OCI-LY3 (cell line): ENCODE measurements at regions not wholly inside any gene's neighbourhood (a gene's known extent, or its start where the extent isn't known, plus 50 kb on each side); places are given as distances from the start of the nearest gene placed in this dataset.

ENCODE experiments used
- EZH2phosphoT487 ChIP-seq: fragments of 200-600 bp; shearing (Covaris generic); IDR thresholded peaks from 2 replicates; pipeline ENCODE4 v1.6.1; 2018; ENCODE audit warnings: antibody characterized with exemption, mixed run types, low read depth
- TF ChIP-seq, protein P1 (sequence below): fragments of 200-600, 300-600 bp; sonication (generic); IDR thresholded peaks from 2 replicates; pipeline ENCODE4 v1.5.1; 2014; ENCODE audit warnings: antibody characterized with exemption, low read length, low read depth

DNA sequence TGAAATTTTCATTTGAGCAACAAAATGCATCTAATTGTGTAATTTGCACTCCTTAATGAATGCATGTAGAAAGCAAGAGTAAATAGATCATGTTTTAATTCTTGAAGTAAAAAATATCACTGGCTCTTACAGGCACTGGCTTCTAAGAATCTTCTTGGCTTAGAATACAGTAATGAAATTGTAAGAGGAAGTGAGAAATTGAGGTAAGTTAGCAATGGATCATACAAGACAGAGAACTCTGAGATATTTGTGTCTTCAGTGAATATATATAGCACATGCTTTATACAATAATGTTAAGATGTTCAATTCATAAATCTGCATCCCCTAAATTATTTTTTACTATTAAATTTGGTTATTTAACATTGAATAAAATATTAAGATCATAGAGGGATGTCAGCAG, 465.0 kb downstream of the CNTN3 start:
- TF ChIP-seq, protein P1, sequence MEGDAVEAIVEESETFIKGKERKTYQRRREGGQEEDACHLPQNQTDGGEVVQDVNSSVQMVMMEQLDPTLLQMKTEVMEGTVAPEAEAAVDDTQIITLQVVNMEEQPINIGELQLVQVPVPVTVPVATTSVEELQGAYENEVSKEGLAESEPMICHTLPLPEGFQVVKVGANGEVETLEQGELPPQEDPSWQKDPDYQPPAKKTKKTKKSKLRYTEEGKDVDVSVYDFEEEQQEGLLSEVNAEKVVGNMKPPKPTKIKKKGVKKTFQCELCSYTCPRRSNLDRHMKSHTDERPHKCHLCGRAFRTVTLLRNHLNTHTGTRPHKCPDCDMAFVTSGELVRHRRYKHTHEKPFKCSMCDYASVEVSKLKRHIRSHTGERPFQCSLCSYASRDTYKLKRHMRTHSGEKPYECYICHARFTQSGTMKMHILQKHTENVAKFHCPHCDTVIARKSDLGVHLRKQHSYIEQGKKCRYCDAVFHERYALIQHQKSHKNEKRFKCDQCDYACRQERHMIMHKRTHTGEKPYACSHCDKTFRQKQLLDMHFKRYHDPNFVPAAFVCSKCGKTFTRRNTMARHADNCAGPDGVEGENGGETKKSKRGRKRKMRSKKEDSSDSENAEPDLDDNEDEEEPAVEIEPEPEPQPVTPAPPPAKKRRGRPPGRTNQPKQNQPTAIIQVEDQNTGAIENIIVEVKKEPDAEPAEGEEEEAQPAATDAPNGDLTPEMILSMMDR, result no peak
- TF ChIP-seq EZH2phosphoT487, result no peak
